22Rv1 (cell line): ENCODE measurements at regions not wholly inside any gene's neighbourhood (a gene's known extent, or its start where the extent isn't known, plus 50 kb on each side); places are given as distances from the start of the nearest gene placed in this dataset.
"Not testable (repeated sequence)": the region's sequence is repeated elsewhere in the genome, so short reads cannot be mapped to it uniquely, and the experiment has no call there.

Source experiments
- H3K27ac ChIP-seq: fragments of 450-650 bp; 2 replicates; pipeline ENCODE4 v1.5.1; 2017
- ZFX ChIP-seq: fragments of 450-650 bp; IDR thresholded peaks from 2 replicates; pipeline ENCODE4 v1.6.1; 2017; ENCODE audit warnings: antibody characterized with exemption, borderline replicate concordance
- TF ChIP-seq, protein P1 (sequence below): fragments of 450-650 bp; IDR thresholded peaks from 2 replicates; pipeline ENCODE4 v1.5.1; 2017; ENCODE audit warnings: mild to moderate bottlenecking

DNA sequence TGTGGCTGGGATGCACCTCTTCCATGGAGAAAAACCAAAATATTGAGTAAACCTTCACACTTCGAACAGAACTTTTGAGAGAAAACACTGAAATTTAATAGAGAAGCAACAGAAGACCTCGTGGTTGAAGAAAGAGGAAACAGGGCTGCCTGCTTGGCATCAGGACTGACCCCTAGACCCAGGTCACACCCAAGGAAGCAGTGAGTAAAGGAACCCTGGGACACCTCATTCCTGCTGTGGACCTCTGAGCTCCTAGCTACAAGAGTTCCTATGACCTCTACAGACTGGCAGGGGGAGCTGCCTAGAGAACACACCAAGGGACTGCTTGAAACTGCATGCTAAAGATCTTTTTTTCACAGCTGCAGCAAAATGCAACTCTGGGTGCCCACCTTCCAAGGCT lies 67.8 kb downstream of the FASLG start:
- no peak for TF ChIP-seq ZFX
- TF ChIP-seq, protein P1, sequence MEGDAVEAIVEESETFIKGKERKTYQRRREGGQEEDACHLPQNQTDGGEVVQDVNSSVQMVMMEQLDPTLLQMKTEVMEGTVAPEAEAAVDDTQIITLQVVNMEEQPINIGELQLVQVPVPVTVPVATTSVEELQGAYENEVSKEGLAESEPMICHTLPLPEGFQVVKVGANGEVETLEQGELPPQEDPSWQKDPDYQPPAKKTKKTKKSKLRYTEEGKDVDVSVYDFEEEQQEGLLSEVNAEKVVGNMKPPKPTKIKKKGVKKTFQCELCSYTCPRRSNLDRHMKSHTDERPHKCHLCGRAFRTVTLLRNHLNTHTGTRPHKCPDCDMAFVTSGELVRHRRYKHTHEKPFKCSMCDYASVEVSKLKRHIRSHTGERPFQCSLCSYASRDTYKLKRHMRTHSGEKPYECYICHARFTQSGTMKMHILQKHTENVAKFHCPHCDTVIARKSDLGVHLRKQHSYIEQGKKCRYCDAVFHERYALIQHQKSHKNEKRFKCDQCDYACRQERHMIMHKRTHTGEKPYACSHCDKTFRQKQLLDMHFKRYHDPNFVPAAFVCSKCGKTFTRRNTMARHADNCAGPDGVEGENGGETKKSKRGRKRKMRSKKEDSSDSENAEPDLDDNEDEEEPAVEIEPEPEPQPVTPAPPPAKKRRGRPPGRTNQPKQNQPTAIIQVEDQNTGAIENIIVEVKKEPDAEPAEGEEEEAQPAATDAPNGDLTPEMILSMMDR: no peak
- no peak overlapping the region for H3K27ac ChIP-seq

DNA sequence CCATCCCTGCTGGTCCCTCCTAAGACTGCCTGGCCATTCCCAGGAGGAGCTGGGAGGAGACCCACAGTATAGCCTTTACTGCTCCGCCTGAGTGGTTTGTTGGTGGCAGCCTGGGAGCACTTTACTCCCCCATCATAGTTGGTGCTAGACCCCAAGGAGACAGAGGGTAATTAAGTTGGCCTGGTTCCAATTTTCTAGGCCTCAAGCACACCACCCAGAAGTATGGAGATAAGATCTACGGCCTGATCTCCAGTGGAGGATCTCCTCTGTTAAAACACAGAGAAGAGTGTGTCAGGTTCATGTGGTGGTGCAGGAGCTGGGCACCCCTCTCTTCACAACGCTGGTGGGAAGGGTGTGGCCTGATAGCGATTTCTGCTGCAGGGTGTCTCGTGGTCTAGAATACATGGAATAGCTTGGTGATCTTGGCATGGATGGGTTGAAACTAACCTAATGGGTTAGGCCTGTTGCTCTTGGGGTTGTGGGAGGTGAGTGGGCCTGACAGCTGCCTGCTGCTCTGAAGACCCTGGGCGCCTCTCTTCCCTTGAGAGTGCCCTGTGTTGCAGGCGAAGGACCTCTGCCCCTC lies 68.5 kb downstream of the FASLG start:
- TF ChIP-seq, protein P1: no peak
- TF ChIP-seq ZFX: no peak
- H3K27ac ChIP-seq: no peak overlapping the region

DNA sequence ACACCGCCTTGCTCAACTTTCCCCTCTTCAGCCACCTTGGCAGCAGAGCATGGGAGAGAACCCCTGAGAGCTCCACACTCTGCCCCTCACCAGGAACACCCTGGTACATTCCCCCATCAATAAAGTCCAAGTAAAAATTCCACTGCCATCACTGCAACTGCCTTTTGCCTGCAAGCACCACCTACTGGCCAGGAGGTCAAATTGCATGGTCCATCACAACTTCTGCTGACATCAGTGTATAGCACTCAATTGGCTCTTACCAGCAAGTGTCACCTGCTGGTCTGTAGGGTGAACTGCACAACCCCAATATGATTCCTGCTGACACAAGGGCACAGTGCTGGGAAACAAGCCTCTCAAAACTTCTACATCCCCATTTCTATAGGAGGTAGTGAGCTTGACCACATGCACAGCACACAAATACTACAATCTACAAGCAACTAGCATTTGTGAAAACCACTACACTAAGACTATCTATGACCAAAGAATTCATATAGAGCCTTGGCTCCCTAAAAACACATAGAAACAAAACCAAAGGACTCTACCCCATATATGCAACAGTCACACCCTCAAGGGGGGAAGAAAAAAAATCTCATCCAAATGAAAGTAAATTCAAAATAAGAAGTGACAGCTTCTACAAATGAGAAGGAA lies 69.2 kb downstream of the FASLG start:
- TF ChIP-seq, protein P1: peak; percentile 92
- TF ChIP-seq ZFX: no peak
- H3K27ac ChIP-seq: no peak overlapping the region

DNA sequence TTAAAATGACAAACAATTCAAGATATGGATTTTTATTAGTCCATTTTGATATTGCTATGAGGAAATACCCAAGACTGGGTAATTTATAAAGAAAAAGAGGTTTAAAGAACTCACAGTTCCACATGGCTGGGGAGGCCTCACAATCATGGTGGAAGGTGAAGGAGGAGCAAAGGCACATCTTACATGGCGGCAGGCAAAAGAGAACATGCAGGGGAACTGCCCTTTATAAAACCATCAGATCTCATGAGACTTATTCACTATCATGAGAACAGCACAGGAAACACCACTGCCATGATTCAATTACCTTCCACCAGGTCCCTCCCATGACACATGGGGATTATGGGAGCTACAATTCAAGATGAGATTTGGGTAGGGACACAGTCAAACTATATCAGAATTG lies 69.8 kb downstream of the FASLG start:
- H3K27ac ChIP-seq: not testable (repeated sequence)

DNA sequence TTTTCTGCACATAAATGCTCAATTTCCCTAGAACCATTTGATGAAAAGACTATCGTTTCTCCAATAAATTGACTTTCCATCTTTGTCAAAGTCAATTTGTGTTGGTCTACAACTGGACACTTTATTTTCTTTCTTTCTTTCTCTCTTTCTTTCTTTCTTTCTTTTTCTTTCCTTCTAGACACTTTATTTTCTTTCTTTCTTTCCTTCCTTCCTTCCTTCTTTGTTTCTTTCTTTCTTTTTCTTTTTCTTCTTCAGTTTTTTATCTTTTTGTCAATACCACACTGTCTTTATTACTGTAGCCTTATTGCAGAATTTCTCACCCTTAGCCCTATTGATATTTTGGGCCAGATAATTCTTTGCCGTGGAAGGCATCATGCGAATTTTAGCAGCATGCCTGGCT lies 73.5 kb downstream of the FASLG start:
- no peak for TF ChIP-seq ZFX
- TF ChIP-seq, protein P1: no peak
- H3K27ac ChIP-seq: no peak overlapping the region

DNA sequence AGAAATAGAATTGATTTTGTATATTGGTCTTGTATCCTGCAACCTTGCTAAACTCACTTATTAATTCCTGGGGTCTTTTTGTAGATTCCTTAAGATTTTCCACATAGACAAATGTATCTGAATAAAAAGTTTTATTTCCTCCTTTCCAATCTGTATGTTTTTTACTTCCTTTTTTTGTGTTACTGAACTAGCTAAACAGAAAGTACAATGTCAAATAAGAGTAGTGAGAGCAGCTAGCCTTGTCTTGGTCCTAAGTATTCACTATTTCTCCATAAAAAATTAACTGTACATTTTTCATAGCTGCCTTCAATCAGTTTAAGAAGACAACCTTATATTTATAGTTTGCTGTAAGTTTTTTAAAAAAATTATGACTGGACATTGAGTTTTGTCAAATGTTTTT lies 74.9 kb downstream of the FASLG start:
- H3K27ac ChIP-seq: no peak overlapping the region
- TF ChIP-seq, protein P1: no peak
- no peak for TF ChIP-seq ZFX

DNA sequence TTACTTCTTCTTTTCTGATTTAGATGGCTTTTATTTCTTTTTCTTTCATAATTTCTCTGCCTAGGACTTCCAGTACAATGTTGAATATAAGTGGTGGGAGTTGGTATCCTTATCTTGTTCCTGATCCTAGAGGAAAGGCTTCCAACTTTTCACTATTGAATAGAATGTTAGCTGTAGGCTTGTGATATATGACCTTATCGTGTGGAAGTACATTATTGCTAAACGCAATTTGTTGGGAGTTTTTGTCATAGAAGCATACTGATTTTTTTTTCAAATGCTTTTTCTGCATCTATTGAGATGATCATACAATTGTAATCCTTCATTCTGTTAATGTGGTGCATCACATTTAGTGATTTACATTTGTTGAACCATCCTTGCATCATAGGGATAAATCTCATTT lies 79.5 kb downstream of the FASLG start:
- no peak for TF ChIP-seq ZFX
- TF ChIP-seq, protein P1: no peak
- no peak overlapping the region for H3K27ac ChIP-seq
